K562 (cell line): ENCODE measurements at regions not wholly inside any gene's neighbourhood (a gene's known extent, or its start where the extent isn't known, plus 50 kb on each side); places are given as distances from the start of the nearest gene placed in this dataset.

ENCODE experiments used
- CEBPB ChIP-seq: fragments of 450-650 bp; IDR thresholded peaks from 2 replicates; pipeline ENCODE4 v1.6.1; 2016; ENCODE audit warnings: missing genetic modification characterization, missing compliant biosample characterization
- DLX4 ChIP-seq: fragments of 250-450 bp; sonication (Bioruptor Pico); IDR thresholded peaks from 2 replicates; pipeline ENCODE4 v1.6.1; 2021; ENCODE audit warnings: mild to moderate bottlenecking
- EHMT2 ChIP-seq: fragments of 450-650 bp; IDR thresholded peaks from 2 replicates; pipeline ENCODE4 v1.6.1; 2018; ENCODE audit warnings: antibody characterized with exemption
- FOSL1 ChIP-seq: fragments of 200-800 bp; sonication (Bioruptor generic); conservative IDR thresholded peaks from 2 replicates; pipeline ENCODE4 v1.6.1; 2016; ENCODE audit warnings: missing genetic modification characterization, missing compliant biosample characterization
- HDAC1 ChIP-seq, 2 experiments: fragments of 450-650 bp; IDR thresholded peaks; 2 replicates each; pipeline ENCODE4 v1.6.1; 2016 to 2017; ENCODE audit warnings: inconsistent platforms in 1 of 2, mild to moderate bottlenecking in 1 of 2, moderate library complexity in 1 of 2
- PML ChIP-seq: IDR thresholded peaks from 2 replicates; pipeline ENCODE4 v1.6.1; 2012; ENCODE audit warnings: low read length, inconsistent platforms
- RFX5 ChIP-seq: IDR thresholded peaks from 2 replicates; pipeline ENCODE4 v1.6.1; 2011; ENCODE audit warnings: low read depth, mild to moderate bottlenecking, improper control_type of control experiment, low read length
- TRIM28 ChIP-seq: fragments of 450-650 bp; IDR thresholded peaks from 2 replicates; pipeline ENCODE4 v1.6.1; 2017
- ZNF140 ChIP-seq: fragments of 250-450 bp; sonication (Bioruptor Pico); IDR thresholded peaks from 2 replicates; pipeline ENCODE4 v1.8.0; 2021; ENCODE audit warnings: moderate library complexity, mild to moderate bottlenecking, inconsistent platforms
- ZNF175 ChIP-seq: fragments of 200-800 bp; sonication (Bioruptor generic); IDR thresholded peaks from 2 replicates; pipeline ENCODE4 v1.6.1; 2016; ENCODE audit warnings: low read depth, mild to moderate bottlenecking, missing genetic modification characterization, missing compliant biosample characterization
- ZNF584 ChIP-seq: fragments of 200-800 bp; sonication (Bioruptor generic); IDR thresholded peaks from 2 replicates; pipeline ENCODE4 v1.6.1; 2016; ENCODE audit warnings: low read depth, mild to moderate bottlenecking, missing genetic modification characterization, missing compliant biosample characterization
- TF ChIP-seq, protein P1 (sequence below), 2 experiments: fragments of 450-650 bp; formaldehyde crosslinking in 1 of 2; IDR thresholded peaks; 2 replicates each; pipeline versions ENCODE4 v1.4.0 to v1.6.1; 2014 to 2020; ENCODE audit warnings: mild to moderate bottlenecking in 2 of 2, borderline replicate concordance in 1 of 2, low read depth in 1 of 2
- TF ChIP-seq, protein P2 (sequence below), 3 experiments: fragments of 200-800 bp in 1 of 3; fragments of 250-450 bp in 1 of 3; fragments of 450-650 bp in 1 of 3; sonication (Bioruptor Pico) in 1 of 3; sonication (Bioruptor generic) in 1 of 3; formaldehyde crosslinking in 1 of 3; IDR thresholded peaks; 2 replicates each; pipeline versions ENCODE4 v1.6.1 to v1.8.0; 2016 to 2022; ENCODE audit warnings: mild to moderate bottlenecking in 2 of 3, missing genetic modification characterization in 2 of 3, missing compliant biosample characterization in 1 of 3, moderate library complexity in 1 of 3

DNA sequence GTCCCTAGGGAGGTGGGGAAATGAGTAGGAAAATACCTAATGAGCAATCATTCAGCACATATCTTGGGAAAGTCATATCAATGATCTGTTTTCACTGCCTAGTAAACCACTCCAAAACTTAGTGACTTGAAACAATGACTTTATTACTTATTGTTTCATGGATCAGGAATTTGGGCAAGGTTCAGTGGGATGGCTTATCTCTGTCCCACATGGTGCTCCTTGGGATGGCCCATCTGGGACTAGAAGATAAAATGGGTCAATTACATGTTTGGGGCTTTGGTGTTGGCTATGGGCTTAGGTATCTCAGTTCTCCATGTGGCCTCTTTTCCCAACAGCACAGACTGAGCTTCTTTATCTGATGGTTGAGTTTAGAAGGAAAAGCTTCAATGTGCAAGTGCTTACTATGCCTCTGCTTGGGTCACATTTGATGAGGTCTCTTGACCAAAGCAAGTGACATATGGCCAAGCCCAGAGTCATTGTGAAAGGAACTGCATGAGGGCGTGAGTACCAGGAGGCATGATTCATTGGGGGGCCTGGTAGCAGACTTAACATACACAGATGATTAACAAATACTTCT, 218.1 kb upstream of the TNP1 start (continued):
- TF ChIP-seq, protein P1, sequence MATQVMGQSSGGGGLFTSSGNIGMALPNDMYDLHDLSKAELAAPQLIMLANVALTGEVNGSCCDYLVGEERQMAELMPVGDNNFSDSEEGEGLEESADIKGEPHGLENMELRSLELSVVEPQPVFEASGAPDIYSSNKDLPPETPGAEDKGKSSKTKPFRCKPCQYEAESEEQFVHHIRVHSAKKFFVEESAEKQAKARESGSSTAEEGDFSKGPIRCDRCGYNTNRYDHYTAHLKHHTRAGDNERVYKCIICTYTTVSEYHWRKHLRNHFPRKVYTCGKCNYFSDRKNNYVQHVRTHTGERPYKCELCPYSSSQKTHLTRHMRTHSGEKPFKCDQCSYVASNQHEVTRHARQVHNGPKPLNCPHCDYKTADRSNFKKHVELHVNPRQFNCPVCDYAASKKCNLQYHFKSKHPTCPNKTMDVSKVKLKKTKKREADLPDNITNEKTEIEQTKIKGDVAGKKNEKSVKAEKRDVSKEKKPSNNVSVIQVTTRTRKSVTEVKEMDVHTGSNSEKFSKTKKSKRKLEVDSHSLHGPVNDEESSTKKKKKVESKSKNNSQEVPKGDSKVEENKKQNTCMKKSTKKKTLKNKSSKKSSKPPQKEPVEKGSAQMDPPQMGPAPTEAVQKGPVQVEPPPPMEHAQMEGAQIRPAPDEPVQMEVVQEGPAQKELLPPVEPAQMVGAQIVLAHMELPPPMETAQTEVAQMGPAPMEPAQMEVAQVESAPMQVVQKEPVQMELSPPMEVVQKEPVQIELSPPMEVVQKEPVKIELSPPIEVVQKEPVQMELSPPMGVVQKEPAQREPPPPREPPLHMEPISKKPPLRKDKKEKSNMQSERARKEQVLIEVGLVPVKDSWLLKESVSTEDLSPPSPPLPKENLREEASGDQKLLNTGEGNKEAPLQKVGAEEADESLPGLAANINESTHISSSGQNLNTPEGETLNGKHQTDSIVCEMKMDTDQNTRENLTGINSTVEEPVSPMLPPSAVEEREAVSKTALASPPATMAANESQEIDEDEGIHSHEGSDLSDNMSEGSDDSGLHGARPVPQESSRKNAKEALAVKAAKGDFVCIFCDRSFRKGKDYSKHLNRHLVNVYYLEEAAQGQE (IDR thresholded peaks at IDR 0.05; ENCODE audit: borderline replicate concordance), result no peak
- TF ChIP-seq, protein P1 (CRISPR knock-in tag; IDR thresholded peaks at IDR 0.05; ENCODE audit: low read depth), result no peak
- TF ChIP-seq ZNF584 (CRISPR knock-in tag) (peak; percentile 85), TRIM28 (no peak), HDAC1 (IDR thresholded peaks at IDR 0.05) (peak in 1 of 2 experiments; percentile 68; a peak in 2 of 4 replicates), EHMT2 (peak; percentile 82), RFX5 (no peak), FOSL1 (tag) (peak; percentile 76), CEBPB (tag) (0 out of 2 replicates have a peak, but pooled peaks have one; percentile 21), DLX4 (CRISPR knock-in tag) (no peak), ZNF140 (no peak), ZNF175 (CRISPR knock-in tag) (peak; percentile 81), PML (peak; percentile 77; the same call in 1 of the 2 replicates)
- TF ChIP-seq, protein P2, sequence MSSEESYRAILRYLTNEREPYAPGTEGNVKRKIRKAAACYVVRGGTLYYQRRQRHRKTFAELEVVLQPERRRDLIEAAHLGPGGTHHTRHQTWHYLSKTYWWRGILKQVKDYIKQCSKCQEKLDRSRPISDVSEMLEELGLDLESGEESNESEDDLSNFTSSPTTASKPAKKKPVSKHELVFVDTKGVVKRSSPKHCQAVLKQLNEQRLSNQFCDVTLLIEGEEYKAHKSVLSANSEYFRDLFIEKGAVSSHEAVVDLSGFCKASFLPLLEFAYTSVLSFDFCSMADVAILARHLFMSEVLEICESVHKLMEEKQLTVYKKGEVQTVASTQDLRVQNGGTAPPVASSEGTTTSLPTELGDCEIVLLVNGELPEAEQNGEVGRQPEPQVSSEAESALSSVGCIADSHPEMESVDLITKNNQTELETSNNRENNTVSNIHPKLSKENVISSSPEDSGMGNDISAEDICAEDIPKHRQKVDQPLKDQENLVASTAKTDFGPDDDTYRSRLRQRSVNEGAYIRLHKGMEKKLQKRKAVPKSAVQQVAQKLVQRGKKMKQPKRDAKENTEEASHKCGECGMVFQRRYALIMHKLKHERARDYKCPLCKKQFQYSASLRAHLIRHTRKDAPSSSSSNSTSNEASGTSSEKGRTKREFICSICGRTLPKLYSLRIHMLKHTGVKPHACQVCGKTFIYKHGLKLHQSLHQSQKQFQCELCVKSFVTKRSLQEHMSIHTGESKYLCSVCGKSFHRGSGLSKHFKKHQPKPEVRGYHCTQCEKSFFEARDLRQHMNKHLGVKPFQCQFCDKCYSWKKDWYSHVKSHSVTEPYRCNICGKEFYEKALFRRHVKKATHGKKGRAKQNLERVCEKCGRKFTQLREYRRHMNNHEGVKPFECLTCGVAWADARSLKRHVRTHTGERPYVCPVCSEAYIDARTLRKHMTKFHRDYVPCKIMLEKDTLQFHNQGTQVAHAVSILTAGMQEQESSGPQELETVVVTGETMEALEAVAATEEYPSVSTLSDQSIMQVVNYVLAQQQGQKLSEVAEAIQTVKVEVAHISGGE (CRISPR knock-in tag; IDR thresholded peaks at IDR 0.05), result peak in 1 of 3 experiments; percentile 46; a peak in 1 of 6 replicates
